ENCODE measurements at regions not wholly inside any gene's neighbourhood (a gene's known extent, or its start where the extent isn't known, plus 50 kb on each side); places are given as distances from the start of the nearest gene placed in this dataset.

GRCh38 chr4:171588764-171589163 is 224.4 kb upstream of the GALNTL6 start:
- intact Hi-C loops (cut with DNase I), result no loop called here
- no peak for TF ChIP-seq POLR2A (IDR thresholded peaks at IDR 0.05)
- no peak for TF ChIP-seq CTCF (IDR thresholded peaks at IDR 0.05)
- no peak for TF ChIP-seq POLR2AphosphoS5 (IDR thresholded peaks at IDR 0.05; ENCODE audit: insufficient read depth in 1 of 2, low read depth in 1 of 2)
- DNase-seq (ENCODE audit: extremely low spot score in 2 of 2), result no peak
- Histone ChIP-seq H3K27me3 (no peaks in the 10 kb centered on the region), H3K4me1 (no peaks in the 10 kb centered on the region), H3K36me3 (no peaks in the 10 kb centered on the region), H3K9me3 (no peaks in the 10 kb centered on the region), H3K4me3 (no peak overlapping the region), H3K27ac (no peak overlapping the region)

- TF ChIP-seq POLR2A (IDR thresholded peaks at IDR 0.05) (no peak), POLR2AphosphoS5 (IDR thresholded peaks at IDR 0.05; ENCODE audit: insufficient read depth in 1 of 2, low read depth in 1 of 2) (no peak), CTCF (IDR thresholded peaks at IDR 0.05) (no peak)
- Histone ChIP-seq H3K4me3 (no peak overlapping the region), H3K9me3 (no peaks in the 10 kb centered on the region), H3K4me1 (no peaks in the 10 kb centered on the region), H3K27me3 (no peaks in the 10 kb centered on the region), H3K36me3 (no peaks in the 10 kb centered on the region), H3K27ac (no peak overlapping the region)
- intact Hi-C loops (cut with DNase I), result no loop called here
- no peak for DNase-seq (ENCODE audit: extremely low spot score in 2 of 2)
These were observed 225.1 kb upstream of the GALNTL6 start for GRCh38 chr4:171588051-171588545.

GRCh38 chr4:171583790-171584189 is 229.4 kb upstream of the GALNTL6 start:
- Histone ChIP-seq H3K27ac (no peak overlapping the region), H3K4me1 (no peaks in the 10 kb centered on the region), H3K36me3 (no peaks in the 10 kb centered on the region), H3K9me3 (no peaks in the 10 kb centered on the region), H3K4me3 (no peak overlapping the region), H3K27me3 (no peaks in the 10 kb centered on the region)
- intact Hi-C loops (cut with DNase I), result no loop called here
- no peak for DNase-seq (ENCODE audit: extremely low spot score in 2 of 2)
- no peak for TF ChIP-seq POLR2A (IDR thresholded peaks at IDR 0.05)
- TF ChIP-seq CTCF (IDR thresholded peaks at IDR 0.05), result no peak
- no peak for TF ChIP-seq POLR2AphosphoS5 (IDR thresholded peaks at IDR 0.05; ENCODE audit: insufficient read depth in 1 of 2, low read depth in 1 of 2)

- H3K4me3 ChIP-seq, result no peak overlapping the region
- no peaks in the 10 kb centered on the region for H3K4me1 ChIP-seq
- no peaks in the 10 kb centered on the region for H3K27me3 ChIP-seq
- no peaks in the 10 kb centered on the region for H3K9me3 ChIP-seq
- no peaks in the 10 kb centered on the region for H3K36me3 ChIP-seq
- TF ChIP-seq POLR2A (IDR thresholded peaks at IDR 0.05), result no peak
- TF ChIP-seq CTCF (IDR thresholded peaks at IDR 0.05), result no peak
- no peak for DNase-seq (ENCODE audit: extremely low spot score in 2 of 2)
- H3K27ac ChIP-seq, result no peak overlapping the region
- intact Hi-C loops (cut with DNase I), result no loop called here
These were observed 230.1 kb upstream of the GALNTL6 start for GRCh38 chr4:171582961-171583581.

GRCh38 chr4:171573181-171573580 is 240.0 kb upstream of the GALNTL6 start:
- no peaks in the 10 kb centered on the region for H3K9me3 ChIP-seq
- intact Hi-C loops (cut with DNase I), result no loop called here
- DNase-seq (ENCODE audit: extremely low spot score in 2 of 2), result no peak
- TF ChIP-seq CTCF (IDR thresholded peaks at IDR 0.05) (no peak), POLR2AphosphoS5 (IDR thresholded peaks at IDR 0.05; ENCODE audit: insufficient read depth in 1 of 2, low read depth in 1 of 2) (no peak), POLR2A (IDR thresholded peaks at IDR 0.05) (no peak)
- no peaks in the 10 kb centered on the region for H3K4me1 ChIP-seq
- H3K4me3 ChIP-seq, result no peak overlapping the region
- H3K36me3 ChIP-seq, result no peaks in the 10 kb centered on the region
- H3K27me3 ChIP-seq, result no peaks in the 10 kb centered on the region
- no peak overlapping the region for H3K27ac ChIP-seq
